ENCODE measurements at regions not wholly inside any gene's neighbourhood (a gene's known extent, or its start where the extent isn't known, plus 50 kb on each side); places are given as distances from the start of the nearest gene placed in this dataset.

- Histone ChIP-seq H3K4me2 (no peak overlapping the region), H3K9me2 (no peaks in the 10 kb centered on the region), H3F3A (replicated peaks; ENCODE audit: insufficient read depth) (no peaks in the 10 kb centered on the region), H3K36me3 (replicated peaks in 1 of 2; ENCODE audit: control insufficient read depth in 1 of 2, insufficient read depth in 2 of 2, low read length in 1 of 2) (no peaks in the 10 kb centered on the region), H4K20me1 (ENCODE audit: insufficient read depth) (no peaks in the 10 kb centered on the region), H3K79me2 (ENCODE audit: insufficient read depth) (no peaks in the 10 kb centered on the region), H3K9me3 (peaks cover 9% of the 10 kb centered on the region), H3K4me3 (ENCODE audit: low read depth in 2 of 2, low read length in 1 of 2) (no peak overlapping the region), H3K27ac (ENCODE audit: low read depth in 2 of 2, low read length in 1 of 2) (no peak overlapping the region), H2AFZ (ENCODE audit: low read depth) (no peak overlapping the region), H3K27me3 (ENCODE audit: insufficient read depth) (no peaks in the 10 kb centered on the region), H3K4me1 (ENCODE audit: control insufficient read depth in 1 of 2, insufficient read depth in 2 of 2, low read depth in 1 of 2, low read length in 1 of 2) (no peaks in the 10 kb centered on the region; a peak in 1 of 4 replicates), H3K9ac (no peak overlapping the region)
- ChIA-PET POLR2A (no interaction called here), CTCF (interaction anchor here (1.0 kb wide), 1 partner anchor 470 kb away, joined by 4 read pairs; no protein-coding TSS in a partner anchor)
- DNase-seq: peak; percentile 32
- WGBS (ENCODE audit: low lambda C conversion rate): 20% methylated on average over 3 of the region's 3 CpGs
- no peak for TF ChIP-seq CHD2 (IDR thresholded peaks at IDR 0.05; ENCODE audit: low read length, partially characterized antibody)
- no peak for TF ChIP-seq GABPA (IDR thresholded peaks at IDR 0.05; ENCODE audit: low read depth)
- TF ChIP-seq TAF1 (IDR thresholded peaks at IDR 0.05; ENCODE audit: borderline replicate concordance, low read depth, low read length): no peak
- TF ChIP-seq, protein P1, sequence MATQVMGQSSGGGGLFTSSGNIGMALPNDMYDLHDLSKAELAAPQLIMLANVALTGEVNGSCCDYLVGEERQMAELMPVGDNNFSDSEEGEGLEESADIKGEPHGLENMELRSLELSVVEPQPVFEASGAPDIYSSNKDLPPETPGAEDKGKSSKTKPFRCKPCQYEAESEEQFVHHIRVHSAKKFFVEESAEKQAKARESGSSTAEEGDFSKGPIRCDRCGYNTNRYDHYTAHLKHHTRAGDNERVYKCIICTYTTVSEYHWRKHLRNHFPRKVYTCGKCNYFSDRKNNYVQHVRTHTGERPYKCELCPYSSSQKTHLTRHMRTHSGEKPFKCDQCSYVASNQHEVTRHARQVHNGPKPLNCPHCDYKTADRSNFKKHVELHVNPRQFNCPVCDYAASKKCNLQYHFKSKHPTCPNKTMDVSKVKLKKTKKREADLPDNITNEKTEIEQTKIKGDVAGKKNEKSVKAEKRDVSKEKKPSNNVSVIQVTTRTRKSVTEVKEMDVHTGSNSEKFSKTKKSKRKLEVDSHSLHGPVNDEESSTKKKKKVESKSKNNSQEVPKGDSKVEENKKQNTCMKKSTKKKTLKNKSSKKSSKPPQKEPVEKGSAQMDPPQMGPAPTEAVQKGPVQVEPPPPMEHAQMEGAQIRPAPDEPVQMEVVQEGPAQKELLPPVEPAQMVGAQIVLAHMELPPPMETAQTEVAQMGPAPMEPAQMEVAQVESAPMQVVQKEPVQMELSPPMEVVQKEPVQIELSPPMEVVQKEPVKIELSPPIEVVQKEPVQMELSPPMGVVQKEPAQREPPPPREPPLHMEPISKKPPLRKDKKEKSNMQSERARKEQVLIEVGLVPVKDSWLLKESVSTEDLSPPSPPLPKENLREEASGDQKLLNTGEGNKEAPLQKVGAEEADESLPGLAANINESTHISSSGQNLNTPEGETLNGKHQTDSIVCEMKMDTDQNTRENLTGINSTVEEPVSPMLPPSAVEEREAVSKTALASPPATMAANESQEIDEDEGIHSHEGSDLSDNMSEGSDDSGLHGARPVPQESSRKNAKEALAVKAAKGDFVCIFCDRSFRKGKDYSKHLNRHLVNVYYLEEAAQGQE (IDR thresholded peaks at IDR 0.05; ENCODE audit: low read depth, low read length): no peak
- TF ChIP-seq USF2 (IDR thresholded peaks at IDR 0.05; ENCODE audit: borderline replicate concordance, low read depth, low read length): no peak
- TF ChIP-seq TCF12 (IDR thresholded peaks at IDR 0.05): no peak
- no peak for TF ChIP-seq RFX5 (IDR thresholded peaks at IDR 0.05; ENCODE audit: low read length)
- no peak for TF ChIP-seq TEAD4 (IDR thresholded peaks at IDR 0.05; ENCODE audit: borderline replicate concordance, insufficient read depth)
- TF ChIP-seq EP300 (IDR thresholded peaks at IDR 0.05; ENCODE audit: borderline replicate concordance in 1 of 2, low read depth in 1 of 2, low read length in 1 of 2): no peak
- TF ChIP-seq, protein P2, sequence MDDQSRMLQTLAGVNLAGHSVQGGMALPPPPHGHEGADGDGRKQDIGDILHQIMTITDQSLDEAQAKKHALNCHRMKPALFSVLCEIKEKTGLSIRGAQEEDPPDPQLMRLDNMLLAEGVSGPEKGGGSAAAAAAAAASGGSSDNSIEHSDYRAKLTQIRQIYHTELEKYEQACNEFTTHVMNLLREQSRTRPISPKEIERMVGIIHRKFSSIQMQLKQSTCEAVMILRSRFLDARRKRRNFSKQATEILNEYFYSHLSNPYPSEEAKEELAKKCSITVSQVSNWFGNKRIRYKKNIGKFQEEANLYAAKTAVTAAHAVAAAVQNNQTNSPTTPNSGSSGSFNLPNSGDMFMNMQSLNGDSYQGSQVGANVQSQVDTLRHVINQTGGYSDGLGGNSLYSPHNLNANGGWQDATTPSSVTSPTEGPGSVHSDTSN (IDR thresholded peaks at IDR 0.05): no peak
- TF ChIP-seq POLR2AphosphoS5 (IDR thresholded peaks at IDR 0.05; ENCODE audit: low read depth, low read length): no peak
- TF ChIP-seq, protein P3, sequence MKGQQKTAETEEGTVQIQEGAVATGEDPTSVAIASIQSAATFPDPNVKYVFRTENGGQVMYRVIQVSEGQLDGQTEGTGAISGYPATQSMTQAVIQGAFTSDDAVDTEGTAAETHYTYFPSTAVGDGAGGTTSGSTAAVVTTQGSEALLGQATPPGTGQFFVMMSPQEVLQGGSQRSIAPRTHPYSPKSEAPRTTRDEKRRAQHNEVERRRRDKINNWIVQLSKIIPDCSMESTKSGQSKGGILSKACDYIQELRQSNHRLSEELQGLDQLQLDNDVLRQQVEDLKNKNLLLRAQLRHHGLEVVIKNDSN (IDR thresholded peaks at IDR 0.05; ENCODE audit: borderline replicate concordance, low read depth): no peak
- TF ChIP-seq GATA2 (CRISPR knock-in tag; IDR thresholded peaks at IDR 0.05): no peak
- no peak for TF ChIP-seq RXRA (IDR thresholded peaks at IDR 0.05; ENCODE audit: borderline replicate concordance, low read depth)
- no peak for TF ChIP-seq FOXM1 (IDR thresholded peaks at IDR 0.05; ENCODE audit: low read depth)
- TF ChIP-seq, protein P4, sequence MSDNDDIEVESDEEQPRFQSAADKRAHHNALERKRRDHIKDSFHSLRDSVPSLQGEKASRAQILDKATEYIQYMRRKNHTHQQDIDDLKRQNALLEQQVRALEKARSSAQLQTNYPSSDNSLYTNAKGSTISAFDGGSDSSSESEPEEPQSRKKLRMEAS (IDR thresholded peaks at IDR 0.05; ENCODE audit: low read depth): no peak
- TF ChIP-seq ZBTB33 (IDR thresholded peaks at IDR 0.05; ENCODE audit: borderline replicate concordance, low read depth): no peak
- no peak for TF ChIP-seq SIN3A (IDR thresholded peaks at IDR 0.05; ENCODE audit: borderline replicate concordance, low read depth, low read length)
- TF ChIP-seq FOXJ3 (CRISPR knock-in tag; IDR thresholded peaks at IDR 0.05): no peak
These were observed 85.9 kb upstream of the TRIM24 start for GRCh38 chr7:138374119-138374693.

Data from SK-N-SH (cell line).